ENCODE measurements at regions not wholly inside any gene's neighbourhood (a gene's known extent, or its start where the extent isn't known, plus 50 kb on each side); places are given as distances from the start of the nearest gene placed in this dataset.

GRCh38 chr7:25860275-25861163 lies 291.5 kb upstream of the NFE2L3 start:
- H3K4me3 ChIP-seq (ENCODE audit: low read length): peak overlapping the region; percentile 36
- TF ChIP-seq, protein P1, sequence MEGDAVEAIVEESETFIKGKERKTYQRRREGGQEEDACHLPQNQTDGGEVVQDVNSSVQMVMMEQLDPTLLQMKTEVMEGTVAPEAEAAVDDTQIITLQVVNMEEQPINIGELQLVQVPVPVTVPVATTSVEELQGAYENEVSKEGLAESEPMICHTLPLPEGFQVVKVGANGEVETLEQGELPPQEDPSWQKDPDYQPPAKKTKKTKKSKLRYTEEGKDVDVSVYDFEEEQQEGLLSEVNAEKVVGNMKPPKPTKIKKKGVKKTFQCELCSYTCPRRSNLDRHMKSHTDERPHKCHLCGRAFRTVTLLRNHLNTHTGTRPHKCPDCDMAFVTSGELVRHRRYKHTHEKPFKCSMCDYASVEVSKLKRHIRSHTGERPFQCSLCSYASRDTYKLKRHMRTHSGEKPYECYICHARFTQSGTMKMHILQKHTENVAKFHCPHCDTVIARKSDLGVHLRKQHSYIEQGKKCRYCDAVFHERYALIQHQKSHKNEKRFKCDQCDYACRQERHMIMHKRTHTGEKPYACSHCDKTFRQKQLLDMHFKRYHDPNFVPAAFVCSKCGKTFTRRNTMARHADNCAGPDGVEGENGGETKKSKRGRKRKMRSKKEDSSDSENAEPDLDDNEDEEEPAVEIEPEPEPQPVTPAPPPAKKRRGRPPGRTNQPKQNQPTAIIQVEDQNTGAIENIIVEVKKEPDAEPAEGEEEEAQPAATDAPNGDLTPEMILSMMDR (IDR thresholded peaks at IDR 0.05; ENCODE audit: insufficient read depth, low read depth, low read length, missing control alignments): no peak
- DNase-seq (ENCODE audit: low read depth): peak; percentile 87

DNA sequence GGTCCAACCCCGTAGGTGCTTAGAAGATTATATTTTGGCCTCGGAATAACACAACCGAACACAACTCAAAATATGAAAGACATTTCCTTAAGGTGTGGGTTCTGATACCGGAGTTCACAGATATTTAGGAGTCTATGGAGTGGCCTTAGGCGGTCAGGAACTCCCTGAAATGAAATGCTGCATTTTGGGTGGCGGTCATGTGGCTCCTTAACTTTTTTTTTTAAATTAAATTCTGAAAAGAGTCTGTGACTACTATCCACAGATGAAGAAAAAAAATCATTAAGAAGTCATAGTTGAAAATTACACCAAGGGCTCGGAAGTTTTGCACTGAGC lies 290.9 kb upstream of the NFE2L3 start:
- TF ChIP-seq, protein P1 (IDR thresholded peaks at IDR 0.05; ENCODE audit: insufficient read depth, low read depth, low read length, missing control alignments): no peak
- no peak for DNase-seq (ENCODE audit: low read depth)
- H3K4me3 ChIP-seq (ENCODE audit: low read length): no peak overlapping the region

DNA sequence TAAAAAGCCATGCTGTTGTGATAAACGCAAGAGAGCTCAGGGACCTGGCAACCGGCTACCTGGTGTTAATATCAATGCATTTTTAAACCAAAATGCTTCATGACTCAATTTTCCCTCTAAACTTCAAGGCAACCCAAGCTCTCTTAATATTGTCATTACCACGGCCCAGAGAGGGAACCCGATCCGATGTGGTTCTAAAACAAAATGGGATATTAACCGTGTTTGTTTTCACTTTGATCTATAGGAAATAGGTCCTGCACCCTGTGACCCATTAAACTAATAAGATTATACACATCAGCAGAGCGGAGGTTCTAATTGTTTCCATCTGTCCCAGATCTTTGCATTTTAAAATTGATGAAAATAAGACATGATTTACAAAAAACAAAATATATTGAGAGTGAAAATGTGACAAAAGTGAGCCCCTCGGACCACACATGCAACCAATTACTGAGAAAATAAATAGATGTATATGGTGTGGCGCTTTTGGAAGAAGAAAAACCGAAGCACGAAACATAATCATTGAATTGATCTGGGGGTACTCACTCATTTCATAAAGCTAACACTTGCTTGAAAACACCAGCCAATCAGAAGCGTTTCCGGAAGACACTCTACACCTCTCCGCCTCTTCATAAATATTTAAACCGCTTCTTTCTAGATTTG lies 290.3 kb upstream of the NFE2L3 start:
- peak overlapping the region; percentile 34 for H3K4me3 ChIP-seq (ENCODE audit: low read length)
- TF ChIP-seq, protein P1 (IDR thresholded peaks at IDR 0.05; ENCODE audit: insufficient read depth, low read depth, low read length, missing control alignments): no peak
- DNase-seq (ENCODE audit: low read depth): no peak

GRCh38 chr7:25862261-25863004 lies 289.6 kb upstream of the NFE2L3 start:
- DNase-seq (ENCODE audit: low read depth): peak; percentile 100
- H3K4me3 ChIP-seq (ENCODE audit: low read length): peak overlapping the region; percentile 34
- TF ChIP-seq, protein P1 (IDR thresholded peaks at IDR 0.05; ENCODE audit: insufficient read depth, low read depth, low read length, missing control alignments): no peak

GRCh38 chr7:25863005-25863728 lies 288.8 kb upstream of the NFE2L3 start:
- TF ChIP-seq, protein P1 (IDR thresholded peaks at IDR 0.05; ENCODE audit: insufficient read depth, low read depth, low read length, missing control alignments): no peak
- no peak overlapping the region for H3K4me3 ChIP-seq (ENCODE audit: low read length)
- DNase-seq (ENCODE audit: low read depth): no peak

- no peak overlapping the region for H3K4me3 ChIP-seq (ENCODE audit: low read length)
- DNase-seq (ENCODE audit: low read depth): no peak
- TF ChIP-seq, protein P1 (IDR thresholded peaks at IDR 0.05; ENCODE audit: insufficient read depth, low read depth, low read length, missing control alignments): no peak
Measured at GRCh38 chr7:25863729-25864110, 288.3 kb upstream of the NFE2L3 start.
